ENCODE measurements at regions not wholly inside any gene's neighbourhood (a gene's known extent, or its start where the extent isn't known, plus 50 kb on each side); places are given as distances from the start of the nearest gene placed in this dataset.

DNA sequence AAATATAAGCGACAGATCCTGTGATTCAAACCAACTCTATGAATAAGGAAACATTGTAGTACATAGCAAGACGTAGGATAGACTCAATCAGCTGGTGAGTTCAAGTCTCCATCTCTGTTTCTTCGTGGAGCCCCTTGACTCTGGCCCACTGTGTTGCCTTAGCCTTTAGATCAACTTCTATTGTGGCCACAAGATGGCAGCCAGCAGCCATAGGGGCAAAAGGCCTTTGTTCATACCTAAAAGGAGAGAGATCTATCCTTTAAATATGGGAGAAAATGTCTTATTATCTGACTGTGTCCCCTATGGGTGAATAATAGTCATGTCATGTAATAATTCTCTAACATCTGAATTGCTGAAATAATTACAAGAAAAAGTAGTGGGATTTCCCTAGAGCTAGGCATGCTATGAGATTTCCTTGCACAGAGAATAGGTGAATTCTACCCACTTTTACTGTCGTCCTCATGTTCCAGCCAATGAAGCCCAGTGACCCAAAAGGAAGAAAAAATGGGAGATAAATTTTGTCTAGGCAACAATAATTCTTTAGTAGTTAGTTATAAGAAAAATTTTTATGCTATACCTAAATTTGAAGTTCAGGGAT is 129.4 kb downstream of the PCDH20 start:
- no peak overlapping the region for H3K4me3 ChIP-seq (replicated peaks; ENCODE audit: low read depth, low read length)
- H3K36me3 ChIP-seq (ENCODE audit: control insufficient read depth, insufficient read depth, low read length) = no peaks in the 10 kb centered on the region
- H3K27me3 ChIP-seq (replicated peaks; ENCODE audit: control insufficient read depth, insufficient read depth, low read length) = no peaks in the 10 kb centered on the region
- no peak for DNase-seq (ENCODE audit: extremely low read depth, insufficient read length)
- TF ChIP-seq, protein P1, sequence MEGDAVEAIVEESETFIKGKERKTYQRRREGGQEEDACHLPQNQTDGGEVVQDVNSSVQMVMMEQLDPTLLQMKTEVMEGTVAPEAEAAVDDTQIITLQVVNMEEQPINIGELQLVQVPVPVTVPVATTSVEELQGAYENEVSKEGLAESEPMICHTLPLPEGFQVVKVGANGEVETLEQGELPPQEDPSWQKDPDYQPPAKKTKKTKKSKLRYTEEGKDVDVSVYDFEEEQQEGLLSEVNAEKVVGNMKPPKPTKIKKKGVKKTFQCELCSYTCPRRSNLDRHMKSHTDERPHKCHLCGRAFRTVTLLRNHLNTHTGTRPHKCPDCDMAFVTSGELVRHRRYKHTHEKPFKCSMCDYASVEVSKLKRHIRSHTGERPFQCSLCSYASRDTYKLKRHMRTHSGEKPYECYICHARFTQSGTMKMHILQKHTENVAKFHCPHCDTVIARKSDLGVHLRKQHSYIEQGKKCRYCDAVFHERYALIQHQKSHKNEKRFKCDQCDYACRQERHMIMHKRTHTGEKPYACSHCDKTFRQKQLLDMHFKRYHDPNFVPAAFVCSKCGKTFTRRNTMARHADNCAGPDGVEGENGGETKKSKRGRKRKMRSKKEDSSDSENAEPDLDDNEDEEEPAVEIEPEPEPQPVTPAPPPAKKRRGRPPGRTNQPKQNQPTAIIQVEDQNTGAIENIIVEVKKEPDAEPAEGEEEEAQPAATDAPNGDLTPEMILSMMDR (IDR thresholded peaks at IDR 0.05; ENCODE audit: insufficient read depth, low read length, poor library complexity, severe bottlenecking) = peak; percentile 37

DNA sequence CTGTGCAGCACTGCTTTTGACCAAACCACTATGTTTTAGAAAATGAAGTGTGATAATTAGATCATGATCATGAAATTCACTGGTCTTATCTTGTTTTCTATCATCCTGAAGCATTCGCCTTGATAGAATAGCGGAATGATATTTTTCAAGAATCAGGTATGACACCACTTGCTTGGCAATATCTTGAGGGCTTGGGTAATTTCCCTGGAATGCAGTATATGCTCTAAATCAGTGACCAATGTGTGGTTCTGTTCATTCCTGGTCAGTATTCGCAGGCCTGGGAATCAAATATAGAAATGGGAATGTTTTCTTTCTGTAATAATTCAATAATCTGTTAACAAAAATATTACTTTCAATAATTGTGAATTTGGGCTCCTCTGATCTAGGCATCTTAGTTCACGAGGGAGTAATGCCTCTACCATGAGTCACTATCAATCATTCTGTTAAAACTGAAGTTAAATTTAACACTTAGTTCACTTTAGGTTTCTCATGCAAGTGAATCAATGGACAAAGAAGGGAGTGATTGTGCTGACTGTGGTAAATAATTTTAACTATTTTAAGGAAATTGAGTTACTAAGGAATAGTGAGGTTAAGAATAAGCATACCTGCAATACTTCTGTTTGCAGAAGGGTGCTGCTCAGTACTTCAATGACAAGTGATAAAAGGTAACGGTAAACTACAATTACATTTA is 137.9 kb downstream of the PCDH20 start:
- Histone ChIP-seq H3K36me3 (ENCODE audit: control insufficient read depth, insufficient read depth, low read length) (no peaks in the 10 kb centered on the region), H3K27me3 (replicated peaks; ENCODE audit: control insufficient read depth, insufficient read depth, low read length) (no peaks in the 10 kb centered on the region), H3K4me3 (replicated peaks; ENCODE audit: low read depth, low read length) (no peak overlapping the region)
- no peak for DNase-seq (ENCODE audit: extremely low read depth, insufficient read length)
- TF ChIP-seq, protein P1 (IDR thresholded peaks at IDR 0.05; ENCODE audit: insufficient read depth, low read length, poor library complexity, severe bottlenecking) = no peak

DNA sequence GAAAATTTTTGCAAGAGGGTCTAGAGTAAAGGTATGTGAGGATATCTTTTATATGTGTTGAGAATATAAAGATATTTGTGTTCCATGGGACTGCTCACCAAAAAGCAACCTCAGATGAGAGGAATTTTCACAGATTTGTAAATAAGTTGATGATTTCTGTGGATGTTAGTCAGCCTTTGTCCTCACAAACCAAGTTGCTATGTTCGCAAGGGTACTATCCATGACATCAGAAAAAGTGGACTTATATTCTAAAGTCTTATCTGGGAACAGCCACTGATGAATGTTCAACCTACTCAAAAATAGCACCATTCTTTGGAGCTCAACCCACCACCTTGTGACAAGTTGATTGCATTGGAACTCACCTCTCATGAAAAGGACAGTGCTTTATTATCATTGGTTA is 138.6 kb downstream of the PCDH20 start:
- no peaks in the 10 kb centered on the region for H3K36me3 ChIP-seq (ENCODE audit: control insufficient read depth, insufficient read depth, low read length)
- DNase-seq (ENCODE audit: extremely low read depth, insufficient read length) = no peak
- no peak overlapping the region for H3K4me3 ChIP-seq (replicated peaks; ENCODE audit: low read depth, low read length)
- TF ChIP-seq, protein P1 (IDR thresholded peaks at IDR 0.05; ENCODE audit: insufficient read depth, low read length, poor library complexity, severe bottlenecking) = no peak
- H3K27me3 ChIP-seq (replicated peaks; ENCODE audit: control insufficient read depth, insufficient read depth, low read length) = no peaks in the 10 kb centered on the region

DNA sequence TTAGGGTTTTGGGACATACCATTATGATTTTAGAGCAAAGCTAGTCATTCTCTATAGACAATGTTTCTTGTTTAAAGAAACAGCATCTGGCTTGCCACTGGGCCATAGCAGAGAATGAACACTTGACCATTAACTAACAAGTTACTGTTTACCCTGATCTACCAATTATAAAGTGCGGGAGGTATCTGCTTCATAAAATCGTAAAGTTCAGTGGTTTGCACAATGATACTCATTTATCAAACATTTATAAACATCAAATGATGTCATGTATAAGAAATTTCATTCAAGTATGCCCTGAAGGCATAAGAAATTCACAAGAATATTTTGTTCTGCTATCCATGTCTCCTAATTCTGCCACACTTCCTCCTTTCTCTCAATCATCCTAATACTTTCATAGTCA is 139.2 kb downstream of the PCDH20 start:
- H3K27me3 ChIP-seq (replicated peaks; ENCODE audit: control insufficient read depth, insufficient read depth, low read length) = no peaks in the 10 kb centered on the region
- no peak overlapping the region for H3K4me3 ChIP-seq (replicated peaks; ENCODE audit: low read depth, low read length)
- no peak for DNase-seq (ENCODE audit: extremely low read depth, insufficient read length)
- TF ChIP-seq, protein P1 (IDR thresholded peaks at IDR 0.05; ENCODE audit: insufficient read depth, low read length, poor library complexity, severe bottlenecking) = no peak
- no peaks in the 10 kb centered on the region for H3K36me3 ChIP-seq (ENCODE audit: control insufficient read depth, insufficient read depth, low read length)

DNA sequence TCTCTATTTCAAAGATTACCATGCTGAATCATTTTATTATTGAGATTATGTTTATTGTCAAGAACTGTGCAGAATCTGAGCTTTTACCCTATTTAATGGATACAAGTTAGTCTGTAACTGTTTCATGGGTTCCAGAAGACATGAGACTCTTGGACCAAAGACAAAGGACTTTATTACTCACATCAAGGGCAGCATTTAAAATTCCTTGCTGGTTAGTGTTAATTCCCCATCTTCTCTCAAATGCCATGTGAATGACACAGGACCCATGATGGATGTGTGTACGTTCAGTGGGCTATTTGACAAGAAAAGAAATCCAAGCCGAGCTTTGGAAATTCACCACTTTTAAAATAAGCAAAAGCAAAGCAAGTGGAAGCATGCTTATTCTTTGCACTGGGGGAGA is 139.9 kb downstream of the PCDH20 start:
- no peak for DNase-seq (ENCODE audit: extremely low read depth, insufficient read length)
- TF ChIP-seq, protein P1 (IDR thresholded peaks at IDR 0.05; ENCODE audit: insufficient read depth, low read length, poor library complexity, severe bottlenecking) = no peak

More for the DNA sequence above, 139.9 kb downstream of the PCDH20 start:
- no peak overlapping the region for H3K4me3 ChIP-seq (replicated peaks; ENCODE audit: low read depth, low read length)
- H3K36me3 ChIP-seq (ENCODE audit: control insufficient read depth, insufficient read depth, low read length) = no peaks in the 10 kb centered on the region
- H3K27me3 ChIP-seq (replicated peaks; ENCODE audit: control insufficient read depth, insufficient read depth, low read length) = no peaks in the 10 kb centered on the region
